HEK293 (cell line): ENCODE measurements at regions not wholly inside any gene's neighbourhood (a gene's known extent, or its start where the extent isn't known, plus 50 kb on each side); places are given as distances from the start of the nearest gene placed in this dataset.

ENCODE experiments used
- CTCF ChIA-PET: fragments of 350-600 bp; formaldehyde crosslinking; extraction: SDS; loops from one replicate; lab custom pipeline; 2021; ENCODE audit warnings: antibody characterized with exemption; lab: Yijun Ruan, JAX
- POLR2A ChIA-PET: fragments of 300-600 bp; formaldehyde crosslinking; extraction: SDS; loops from one replicate; lab custom pipeline; 2020; ENCODE audit warnings: antibody characterized with exemption, inconsistent platforms; lab: Yijun Ruan, JAX
- H3K27ac ChIP-seq: fragments of 200-500 bp; sonication (Bioruptor generic); 2 replicates; pipeline ENCODE4 v1.5.1; 2014; ENCODE audit warnings: low read depth, low read length, control low read depth, inconsistent platforms; ENCODE audit errors: extremely low read depth
- H3K36me3 ChIP-seq, 2 experiments: fragments of 200-500 bp in 1 of 2; sonication (Bioruptor generic) in 1 of 2; 1 replicate in 1 of 2; 2 replicates in 1 of 2; pipeline ENCODE4 v1.5.1; 2014 to 2017; ENCODE audit warnings: inconsistent platforms in 2 of 2, low read length in 2 of 2; ENCODE audit not compliant: control insufficient read depth in 2 of 2, insufficient read depth in 1 of 2
- H3K4me1 ChIP-seq: fragments of 200-500 bp; sonication (Bioruptor generic); 2 replicates; pipeline ENCODE4 v1.5.1; 2014; ENCODE audit warnings: mild to moderate bottlenecking, low read length, inconsistent platforms; ENCODE audit not compliant: control insufficient read depth, insufficient read depth
- H3K4me3 ChIP-seq: 2 replicates; pipeline ENCODE4 v1.5.1; 2011; ENCODE audit warnings: low read depth, mild to moderate bottlenecking, control low read depth, low read length, moderate library complexity
- H3K9me3 ChIP-seq: fragments of 200-500 bp; sonication (Bioruptor generic); 2 replicates; pipeline ENCODE4 v1.5.1; 2014; ENCODE audit warnings: low read depth, low read length, inconsistent platforms; ENCODE audit not compliant: control insufficient read depth, insufficient read depth
- CTCF ChIP-seq: fragments of 450-650 bp; formaldehyde crosslinking; IDR thresholded peaks from 2 replicates; pipeline ENCODE4 v1.5.1; 2016; ENCODE audit warnings: missing biosample characterization, missing genetic modification characterization
- GLI2 ChIP-seq: fragments of 450-650 bp; formaldehyde crosslinking; IDR thresholded peaks from 2 replicates; pipeline ENCODE4; 2017; ENCODE audit warnings: missing biosample characterization, missing genetic modification characterization, low read depth, borderline replicate concordance
- GLIS2 ChIP-seq: fragments of 450-650 bp; formaldehyde crosslinking; IDR thresholded peaks from 2 replicates; pipeline ENCODE4 v1.5.1; 2016; ENCODE audit warnings: missing biosample characterization, missing genetic modification characterization
- OSR2 ChIP-seq: fragments of 450-650 bp; formaldehyde crosslinking; IDR thresholded peaks from 2 replicates; pipeline ENCODE4 v1.5.1; 2016; ENCODE audit warnings: missing biosample characterization, missing genetic modification characterization
- REST ChIP-seq: fragments of 450-650 bp; formaldehyde crosslinking; IDR thresholded peaks from 2 replicates; pipeline ENCODE4 v1.5.1; 2016; ENCODE audit warnings: missing biosample characterization, missing genetic modification characterization
- ZBTB1 ChIP-seq: fragments of 450-650 bp; formaldehyde crosslinking; IDR thresholded peaks from 2 replicates; pipeline ENCODE4 v1.5.1; 2016; ENCODE audit warnings: missing biosample characterization, missing genetic modification characterization
- ZBTB10 ChIP-seq: fragments of 450-650 bp; formaldehyde crosslinking; IDR thresholded peaks from 2 replicates; pipeline ENCODE4 v1.5.1; 2016; ENCODE audit warnings: missing biosample characterization, missing genetic modification characterization
- ZNF112 ChIP-seq: fragments of 450-650 bp; formaldehyde crosslinking; IDR thresholded peaks from 2 replicates; pipeline ENCODE4 v1.5.0; 2017; ENCODE audit warnings: missing biosample characterization, missing genetic modification characterization
- ZNF146 ChIP-seq: fragments of 450-650 bp; formaldehyde crosslinking; IDR thresholded peaks from 2 replicates; pipeline ENCODE4 v1.5.1; 2016; ENCODE audit warnings: missing biosample characterization, missing genetic modification characterization
- ZNF175 ChIP-seq: fragments of 450-650 bp; formaldehyde crosslinking; IDR thresholded peaks from 2 replicates; pipeline ENCODE4 v1.5.1; 2016; ENCODE audit warnings: missing biosample characterization, missing genetic modification characterization
- ZNF184 ChIP-seq: fragments of 450-650 bp; IDR thresholded peaks from 2 replicates; pipeline ENCODE4 v1.5.1; 2018; ENCODE audit warnings: missing biosample characterization, mild to moderate bottlenecking, missing genetic modification characterization
- ZNF398 ChIP-seq: fragments of 450-650 bp; formaldehyde crosslinking; IDR thresholded peaks from 2 replicates; pipeline ENCODE4 v1.5.1; 2017; ENCODE audit warnings: missing biosample characterization, missing genetic modification characterization
- ZNF513 ChIP-seq: fragments of 450-650 bp; IDR thresholded peaks from 2 replicates; pipeline ENCODE4 v1.5.1; 2018; ENCODE audit warnings: missing biosample characterization, missing genetic modification characterization
- ZNF548 ChIP-seq: fragments of 450-650 bp; formaldehyde crosslinking; IDR thresholded peaks from 2 replicates; pipeline ENCODE4 v1.5.1; 2016; ENCODE audit warnings: missing biosample characterization, missing genetic modification characterization
- ZSCAN16 ChIP-seq: fragments of 450-650 bp; formaldehyde crosslinking; IDR thresholded peaks from 2 replicates; pipeline ENCODE4 v1.5.1; 2016; ENCODE audit warnings: missing biosample characterization, missing genetic modification characterization

GRCh38 chr5:61771808-61772207 lies 439.8 kb downstream of the ZSWIM6 start (continued):
- TF ChIP-seq ZBTB10 (tag by site-specific recombination): no peak

- no peaks in the 10 kb centered on the region for H3K9me3 ChIP-seq
- no peaks in the 10 kb centered on the region for H3K4me1 ChIP-seq
- ChIA-PET POLR2A (no interaction called here), CTCF (interaction anchor here (1.0 kb wide), 1 partner anchor 25 kb away, joined by 3 read pairs; no protein-coding TSS in a partner anchor)
- H3K4me3 ChIP-seq: no peak overlapping the region
- TF ChIP-seq GLIS2 (no peak), ZNF548 (tag by site-specific recombination) (no peak), ZNF175 (tag by site-specific recombination) (no peak), ZNF398 (tag by site-specific recombination) (no peak), ZNF112 (tag by site-specific recombination) (no peak), ZNF184 (tag by site-specific recombination) (no peak), ZBTB1 (no peak), ZNF513 (no peak), ZNF146 (no peak), ZSCAN16 (tag by site-specific recombination) (no peak), OSR2 (tag by site-specific recombination) (no peak), CTCF (no peak)
- no peak overlapping the region for H3K27ac ChIP-seq
- H3K36me3 ChIP-seq: no peaks in the 10 kb centered on the region
Observed at GRCh38 chr5:61775901-61776300, 443.8 kb downstream of the ZSWIM6 start.

GRCh38 chr5:61777292-61777691 lies 445.2 kb downstream of the ZSWIM6 start:
- Histone ChIP-seq H3K9me3 (no peaks in the 10 kb centered on the region), H3K4me1 (no peaks in the 10 kb centered on the region), H3K27ac (no peak overlapping the region), H3K4me3 (no peak overlapping the region), H3K36me3 (no peaks in the 10 kb centered on the region)
- POLR2A ChIA-PET: no interaction called here
- CTCF ChIA-PET: interaction anchor here (0.8 to 1.8 kb wide), 2 partner anchors 9 to 571 kb away, joined by 3 to 7 read pairs; no protein-coding TSS in a partner anchor
- TF ChIP-seq GLI2 (tag by site-specific recombination) (no peak), REST (peak; percentile 52; the same call in 1 of the 2 replicates)
